HepG2 (cell line): ENCODE measurements at regions not wholly inside any gene's neighbourhood (a gene's known extent, or its start where the extent isn't known, plus 50 kb on each side); places are given as distances from the start of the nearest gene placed in this dataset.

ENCODE experiments used
- ATAC-seq: fragments of 200-7000 bp; cut with Tn5 transposase; 3 replicates; pipeline ENCODE4 v1.9.1; 2020; ENCODE audit warnings: mild to moderate bottlenecking, moderate library complexity
- BruUV-seq: library from RNA; stranded (reverse); fragments of 400-500 nt; replicated peaks from 2 replicates; lab custom pipeline; 2021; lab: Mats Ljungman, UMichigan
- CTCF ChIA-PET: fragments of 300-600 bp; formaldehyde crosslinking; extraction: SDS; loops from one replicate; lab custom pipeline; 2021; ENCODE audit warnings: low total read pairs, inconsistent platforms, low intra/inter-chr PET ratio; lab: Yijun Ruan, JAX
- POLR2A ChIA-PET: fragments of 350-600 bp; sonication (Branson Sonifier 250); formaldehyde crosslinking; loops from one replicate; lab custom pipeline; 2020; ENCODE audit warnings: antibody characterized with exemption, inconsistent platforms; lab: Yijun Ruan, JAX
- DNase-seq: peaks from one replicate; pipeline ENCODE4 v3.0.0-alpha.2; 2015; ENCODE audit warnings: low spot score
- FAIRE-seq: peaks from 3 replicates; lab custom pipeline; 2011; peaks lifted over from hg19 to GRCh38; lab: Jason Lieb, UNC
- H2AFZ ChIP-seq: one replicate; pipeline ENCODE4 v1.6.1; 2011; ENCODE audit warnings: low read length, inconsistent platforms
- H3K27ac ChIP-seq: fragments of 300-600 bp; 3 replicates; pipeline ENCODE4 v1.8.0; 2011; ENCODE audit warnings: mixed run types, mild to moderate bottlenecking, mixed read lengths, low read length, inconsistent platforms; ENCODE audit not compliant: insufficient read depth; ENCODE audit errors: extremely low read length
- H3K27me3 ChIP-seq, 2 experiments: fragments of 200-600 bp in 1 of 2; 2 replicates in 1 of 2; 3 replicates in 1 of 2; pipeline versions ENCODE4 v1.6.0 to v1.8.0; 2011; ENCODE audit warnings: low read length in 2 of 2, mild to moderate bottlenecking in 2 of 2, moderate library complexity in 2 of 2, inconsistent platforms in 1 of 2; ENCODE audit not compliant: insufficient read depth in 2 of 2, control insufficient read depth in 1 of 2
- H3K36me3 ChIP-seq, 2 experiments: fragments of 200-600 bp in 1 of 2; replicated peaks in 1 of 2; 2 replicates in 1 of 2; 3 replicates in 1 of 2; pipeline versions ENCODE4 v1.5.1 to v1.8.0; 2011; ENCODE audit warnings: low read length in 2 of 2, inconsistent platforms in 1 of 2; ENCODE audit not compliant: insufficient read depth in 2 of 2, control insufficient read depth in 1 of 2
- H3K4me1 ChIP-seq: 2 replicates; pipeline ENCODE4 v1.5.1; 2012; ENCODE audit warnings: low read length, inconsistent platforms; ENCODE audit not compliant: insufficient read depth
- H3K4me2 ChIP-seq: 2 replicates; pipeline ENCODE4 v1.6.0; 2011; ENCODE audit warnings: low read depth, low read length, inconsistent platforms
- H3K4me3 ChIP-seq, 3 experiments: fragments of 200-600 bp in 1 of 3; sonication (generic), shearing (Covaris generic) in 1 of 3; replicated peaks in 1 of 3; 2 replicates each; pipeline ENCODE4 v1.5.1; 2011 to 2016; ENCODE audit warnings: low read length in 3 of 3, inconsistent platforms in 2 of 3, low read depth in 2 of 3, mild to moderate bottlenecking in 2 of 3, control low read depth in 1 of 3, mixed read lengths in 1 of 3; ENCODE audit not compliant: insufficient read depth in 1 of 3
- H3K79me2 ChIP-seq: one replicate; pipeline ENCODE4 v1.6.1; 2011; ENCODE audit warnings: low read length, inconsistent platforms; ENCODE audit not compliant: insufficient read depth
- H3K9ac ChIP-seq: 2 replicates; pipeline ENCODE4 v1.6.0; 2011; ENCODE audit warnings: mild to moderate bottlenecking, low read depth, low read length, inconsistent platforms; ENCODE audit not compliant: insufficient read depth
- H3K9me3 ChIP-seq: 2 replicates; pipeline ENCODE4 v1.5.1; 2012; ENCODE audit warnings: mild to moderate bottlenecking, low read length
- H4K20me1 ChIP-seq: 2 replicates; pipeline ENCODE4 v1.6.0; 2011; ENCODE audit warnings: inconsistent platforms, mild to moderate bottlenecking, low read length, moderate library complexity; ENCODE audit not compliant: insufficient read depth
- FOSL2 ChIP-seq: sonication (generic); formaldehyde crosslinking; IDR thresholded peaks from 2 replicates; pipeline ENCODE4 v1.4.0; 2020; ENCODE audit warnings: missing genetic modification reagents
- FOXK1 ChIP-seq: sonication (generic); formaldehyde crosslinking; IDR thresholded peaks from 2 replicates; pipeline ENCODE4 v1.4.0; 2020; ENCODE audit warnings: low read depth, missing genetic modification reagents, borderline replicate concordance
- HNRNPUL1 ChIP-seq: fragments of 200-400 bp; formaldehyde crosslinking; IDR thresholded peaks from 2 replicates; pipeline ENCODE4 v1.6.1; 2017; ENCODE audit warnings: low read depth, mild to moderate bottlenecking, low read length, moderate library complexity
- MAZ ChIP-seq, 2 experiments: sonication (generic) in 1 of 2; formaldehyde crosslinking in 1 of 2; IDR thresholded peaks; 2 replicates each; pipeline versions ENCODE4 v1.5.0 to v1.6.1; 2012 to 2020; ENCODE audit warnings: low read depth in 2 of 2, mild to moderate bottlenecking in 2 of 2, borderline replicate concordance in 1 of 2, improper control_type of control experiment in 1 of 2, low read length in 1 of 2, missing genetic modification reagents in 1 of 2, moderate library complexity in 1 of 2
- PRPF4 ChIP-seq: fragments of 200-400 bp; formaldehyde crosslinking; IDR thresholded peaks from 2 replicates; pipeline ENCODE4 v1.6.1; 2016; ENCODE audit warnings: low read length, low read depth; ENCODE audit not compliant: poor library complexity, severe bottlenecking
- SP1 ChIP-seq, 2 experiments: fragments of 450-650 bp in 1 of 2; sonication (generic) in 1 of 2; formaldehyde crosslinking in 1 of 2; IDR thresholded peaks; 2 replicates each; pipeline versions ENCODE4 v1.4.0 to v1.6.1; 2016 to 2020; ENCODE audit warnings: missing genetic modification reagents in 1 of 2
- U2AF1 ChIP-seq: fragments of 200-400 bp; formaldehyde crosslinking; optimal IDR thresholded peaks from 2 replicates; pipeline ENCODE3; 2017; ENCODE audit warnings: mild to moderate bottlenecking, low read depth, low read length
- ZNF570 ChIP-seq: sonication (generic); formaldehyde crosslinking; IDR thresholded peaks from 2 replicates; pipeline ENCODE4 v1.4.0; 2020; ENCODE audit warnings: mild to moderate bottlenecking, missing genetic modification reagents, borderline replicate concordance
- ZNF709 ChIP-seq: sonication (generic); formaldehyde crosslinking; IDR thresholded peaks from 2 replicates; pipeline ENCODE4 v1.5.0; 2020; ENCODE audit warnings: mild to moderate bottlenecking, missing genetic modification reagents
- ZNF781 ChIP-seq: sonication (generic); formaldehyde crosslinking; IDR thresholded peaks from 2 replicates; pipeline ENCODE4 v1.5.1; 2020; ENCODE audit warnings: borderline replicate concordance, mild to moderate bottlenecking, missing genetic modification reagents; ENCODE audit errors: not compliant biosample characterization
- WGBS: methylation state at CpG from one replicate; pipeline ENCODE4 v1.1.6; 2017; ENCODE audit warnings: low lambda C conversion rate; 5-methylcytosine and 5-hydroxymethylcytosine counted together
- in situ Hi-C: cut with HindIII; loops from 2 replicates; pipeline ENCODE4 v1.10.0; 2017; ENCODE audit warnings: low pct_unique_long_range_greater_than_20kb; ENCODE audit not compliant: extremely low pct_ligation_motif_present
- intact Hi-C: fragments of 100-400 bp; cut with micrococcal nuclease; formaldehyde crosslinking; loops from one replicate; pipeline ENCODE4 v1.10.0; 2022; ENCODE audit not compliant: unreplicated experiment
- TF ChIP-seq, protein P1 (sequence below): sonication (generic); formaldehyde crosslinking; IDR thresholded peaks from 2 replicates; pipeline ENCODE4 v1.8.1; 2022; ENCODE audit warnings: low read depth, mild to moderate bottlenecking, missing genetic modification reagents
- TF ChIP-seq, protein P2 (sequence below): IDR thresholded peaks from 2 replicates; pipeline ENCODE4 v1.6.1; 2016; ENCODE audit warnings: missing genetic modification reagents, missing compliant biosample characterization
- TF ChIP-seq, protein P3 (sequence below): sonication (generic); formaldehyde crosslinking; IDR thresholded peaks from 2 replicates; pipeline ENCODE4 v1.4.0; 2020; ENCODE audit warnings: missing genetic modification reagents
- TF ChIP-seq, protein P4 (sequence below): sonication (generic); formaldehyde crosslinking; IDR thresholded peaks from 2 replicates; pipeline ENCODE4 v1.4.0; 2020; ENCODE audit warnings: mild to moderate bottlenecking, missing genetic modification reagents

DNA sequence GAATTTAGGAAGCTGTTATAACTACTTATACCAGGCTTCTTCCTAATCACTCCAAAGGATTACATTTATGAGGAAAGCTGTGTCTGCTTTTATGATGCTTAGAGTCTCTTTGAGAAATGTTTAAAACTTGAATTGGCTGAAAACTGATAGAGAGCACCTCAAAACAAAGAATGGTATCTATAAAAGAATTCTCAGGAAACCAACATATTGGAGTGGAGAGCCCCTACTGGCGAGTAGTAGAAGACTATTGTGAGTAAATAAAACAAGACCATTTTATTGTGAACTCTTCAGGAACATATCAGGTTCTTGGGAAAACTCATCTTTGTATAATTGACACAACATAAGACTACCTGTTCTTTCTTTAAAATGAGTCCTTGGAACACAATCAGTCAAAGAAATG lies 578.6 kb downstream of the RERGL start:
- BruUV-seq = no TSS peak
- no peak for FAIRE-seq

DNA sequence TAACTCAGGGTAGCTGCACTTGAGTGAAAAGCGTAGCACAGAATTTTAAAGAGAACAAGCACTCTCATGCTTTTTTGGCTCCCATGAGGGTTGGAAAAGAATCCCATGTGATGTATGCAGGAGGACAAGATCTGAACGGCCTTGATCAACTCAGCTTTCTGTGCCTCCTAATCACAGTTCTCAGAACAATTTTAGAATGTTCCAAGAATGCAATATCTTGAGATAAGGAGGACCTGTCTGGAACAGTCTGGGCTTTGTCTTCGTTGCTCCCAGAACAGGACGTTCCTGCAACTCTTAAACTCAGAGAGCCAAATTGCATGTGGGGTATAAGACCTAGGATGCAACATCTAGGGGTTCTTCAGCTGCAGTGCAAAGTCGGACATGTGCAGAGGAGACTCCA lies 582.7 kb downstream of the RERGL start:
- no peaks in the 10 kb centered on the region for H3K36me3 ChIP-seq
- H3K4me1 ChIP-seq = no peaks in the 10 kb centered on the region
- DNase-seq (no peak), FAIRE-seq (no peak), ATAC-seq (no peak)
- intact Hi-C loops = no loop called here
- in situ Hi-C loops = no loop called here
- no peak overlapping the region for H2AFZ ChIP-seq
- ChIA-PET POLR2A (no interaction called here), CTCF (no interaction called here)
- no peak overlapping the region for H3K27ac ChIP-seq
- no peaks in the 10 kb centered on the region for H3K27me3 ChIP-seq
- H3K9me3 ChIP-seq = no peaks in the 10 kb centered on the region
- BruUV-seq = no TSS peak
- H4K20me1 ChIP-seq = no peaks in the 10 kb centered on the region
- no peaks in the 10 kb centered on the region for H3K79me2 ChIP-seq
- no peak overlapping the region for H3K4me2 ChIP-seq
- no peak overlapping the region for H3K9ac ChIP-seq
- WGBS = 15% methylated on average over 5 of the region's 5 CpGs
- no peak overlapping the region for H3K4me3 ChIP-seq
- TF ChIP-seq, protein P1, sequence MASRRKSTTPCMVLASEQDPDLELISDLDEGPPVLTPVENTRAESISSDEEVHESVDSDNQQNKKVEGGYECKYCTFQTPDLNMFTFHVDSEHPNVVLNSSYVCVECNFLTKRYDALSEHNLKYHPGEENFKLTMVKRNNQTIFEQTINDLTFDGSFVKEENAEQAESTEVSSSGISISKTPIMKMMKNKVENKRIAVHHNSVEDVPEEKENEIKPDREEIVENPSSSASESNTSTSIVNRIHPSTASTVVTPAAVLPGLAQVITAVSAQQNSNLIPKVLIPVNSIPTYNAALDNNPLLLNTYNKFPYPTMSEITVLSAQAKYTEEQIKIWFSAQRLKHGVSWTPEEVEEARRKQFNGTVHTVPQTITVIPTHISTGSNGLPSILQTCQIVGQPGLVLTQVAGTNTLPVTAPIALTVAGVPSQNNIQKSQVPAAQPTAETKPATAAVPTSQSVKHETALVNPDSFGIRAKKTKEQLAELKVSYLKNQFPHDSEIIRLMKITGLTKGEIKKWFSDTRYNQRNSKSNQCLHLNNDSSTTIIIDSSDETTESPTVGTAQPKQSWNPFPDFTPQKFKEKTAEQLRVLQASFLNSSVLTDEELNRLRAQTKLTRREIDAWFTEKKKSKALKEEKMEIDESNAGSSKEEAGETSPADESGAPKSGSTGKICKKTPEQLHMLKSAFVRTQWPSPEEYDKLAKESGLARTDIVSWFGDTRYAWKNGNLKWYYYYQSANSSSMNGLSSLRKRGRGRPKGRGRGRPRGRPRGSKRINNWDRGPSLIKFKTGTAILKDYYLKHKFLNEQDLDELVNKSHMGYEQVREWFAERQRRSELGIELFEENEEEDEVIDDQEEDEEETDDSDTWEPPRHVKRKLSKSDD = no peak
- no peak for TF ChIP-seq HNRNPUL1
- no peak for TF ChIP-seq PRPF4
- no peak for TF ChIP-seq ZNF781 (CRISPR knock-in tag)
- TF ChIP-seq FOSL2 = no peak
- TF ChIP-seq, protein P2, sequence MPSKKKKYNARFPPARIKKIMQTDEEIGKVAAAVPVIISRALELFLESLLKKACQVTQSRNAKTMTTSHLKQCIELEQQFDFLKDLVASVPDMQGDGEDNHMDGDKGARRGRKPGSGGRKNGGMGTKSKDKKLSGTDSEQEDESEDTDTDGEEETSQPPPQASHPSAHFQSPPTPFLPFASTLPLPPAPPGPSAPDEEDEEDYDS = no peak
- no peak for TF ChIP-seq U2AF1
- TF ChIP-seq ZNF709 (CRISPR knock-in tag) = no peak
- no peak for TF ChIP-seq ZNF570 (CRISPR knock-in tag)

More for the DNA sequence above, 578.6 kb downstream of the RERGL start:
- Histone ChIP-seq H3K27me3 (no peaks in the 10 kb centered on the region), H3K4me1 (no peaks in the 10 kb centered on the region), H3K36me3 (no peaks in the 10 kb centered on the region), H3K9ac (no peak overlapping the region), H4K20me1 (no peaks in the 10 kb centered on the region), H2AFZ (no peak overlapping the region), H3K79me2 (no peaks in the 10 kb centered on the region), H3K4me3 (no peak overlapping the region), H3K27ac (no peak overlapping the region), H3K9me3 (no peaks in the 10 kb centered on the region), H3K4me2 (no peak overlapping the region)
- ATAC-seq (no peak), DNase-seq (no peak)
- intact Hi-C loops = no loop called here
- no peak for TF ChIP-seq FOXK1
- no peak for TF ChIP-seq MAZ (IDR thresholded peaks at IDR 0.05; ENCODE audit: borderline replicate concordance, low read depth, low read length)
- TF ChIP-seq MAZ (CRISPR knock-in tag; IDR thresholded peaks at IDR 0.05; ENCODE audit: low read depth) = no peak
- TF ChIP-seq SP1 (IDR thresholded peaks at IDR 0.05) = no peak
- no peak for TF ChIP-seq SP1 (CRISPR knock-in tag; IDR thresholded peaks at IDR 0.05)
- TF ChIP-seq, protein P3, sequence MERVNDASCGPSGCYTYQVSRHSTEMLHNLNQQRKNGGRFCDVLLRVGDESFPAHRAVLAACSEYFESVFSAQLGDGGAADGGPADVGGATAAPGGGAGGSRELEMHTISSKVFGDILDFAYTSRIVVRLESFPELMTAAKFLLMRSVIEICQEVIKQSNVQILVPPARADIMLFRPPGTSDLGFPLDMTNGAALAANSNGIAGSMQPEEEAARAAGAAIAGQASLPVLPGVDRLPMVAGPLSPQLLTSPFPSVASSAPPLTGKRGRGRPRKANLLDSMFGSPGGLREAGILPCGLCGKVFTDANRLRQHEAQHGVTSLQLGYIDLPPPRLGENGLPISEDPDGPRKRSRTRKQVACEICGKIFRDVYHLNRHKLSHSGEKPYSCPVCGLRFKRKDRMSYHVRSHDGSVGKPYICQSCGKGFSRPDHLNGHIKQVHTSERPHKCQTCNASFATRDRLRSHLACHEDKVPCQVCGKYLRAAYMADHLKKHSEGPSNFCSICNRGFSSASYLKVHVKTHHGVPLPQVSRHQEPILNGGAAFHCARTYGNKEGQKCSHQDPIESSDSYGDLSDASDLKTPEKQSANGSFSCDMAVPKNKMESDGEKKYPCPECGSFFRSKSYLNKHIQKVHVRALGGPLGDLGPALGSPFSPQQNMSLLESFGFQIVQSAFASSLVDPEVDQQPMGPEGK (CRISPR knock-in tag) = no peak
- TF ChIP-seq, protein P4, sequence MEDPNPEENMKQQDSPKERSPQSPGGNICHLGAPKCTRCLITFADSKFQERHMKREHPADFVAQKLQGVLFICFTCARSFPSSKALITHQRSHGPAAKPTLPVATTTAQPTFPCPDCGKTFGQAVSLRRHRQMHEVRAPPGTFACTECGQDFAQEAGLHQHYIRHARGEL (CRISPR knock-in tag) = no peak
- ChIA-PET POLR2A (no interaction called here), CTCF (no interaction called here)
- in situ Hi-C loops = no loop called here
- WGBS = 0% methylated on average over 1 of the region's 1 CpG
